HepG2 (cell line): ENCODE measurements at regions not wholly inside any gene's neighbourhood (a gene's known extent, or its start where the extent isn't known, plus 50 kb on each side); places are given as distances from the start of the nearest gene placed in this dataset.

ENCODE experiments used
- ATAC-seq: fragments of 200-7000 bp; cut with Tn5 transposase; 3 replicates; pipeline ENCODE4 v1.9.1; 2020; ENCODE audit warnings: mild to moderate bottlenecking, moderate library complexity
- BruUV-seq: library from RNA; stranded (reverse); fragments of 400-500 nt; replicated peaks from 2 replicates; lab custom pipeline; 2021; lab: Mats Ljungman, UMichigan
- CTCF ChIA-PET: fragments of 300-600 bp; formaldehyde crosslinking; extraction: SDS; loops from one replicate; lab custom pipeline; 2021; ENCODE audit warnings: low total read pairs, inconsistent platforms, low intra/inter-chr PET ratio; lab: Yijun Ruan, JAX
- POLR2A ChIA-PET: fragments of 350-600 bp; sonication (Branson Sonifier 250); formaldehyde crosslinking; loops from one replicate; lab custom pipeline; 2020; ENCODE audit warnings: antibody characterized with exemption, inconsistent platforms; lab: Yijun Ruan, JAX
- DNase-seq: peaks from one replicate; pipeline ENCODE4 v3.0.0-alpha.2; 2015; ENCODE audit warnings: low spot score
- FAIRE-seq: peaks from 3 replicates; lab custom pipeline; 2011; peaks lifted over from hg19 to GRCh38; lab: Jason Lieb, UNC
- H2AFZ ChIP-seq: one replicate; pipeline ENCODE4 v1.6.1; 2011; ENCODE audit warnings: low read length, inconsistent platforms
- H3K27ac ChIP-seq: fragments of 300-600 bp; 3 replicates; pipeline ENCODE4 v1.8.0; 2011; ENCODE audit warnings: mixed run types, mild to moderate bottlenecking, mixed read lengths, low read length, inconsistent platforms; ENCODE audit not compliant: insufficient read depth; ENCODE audit errors: extremely low read length
- H3K27me3 ChIP-seq, 2 experiments: fragments of 200-600 bp in 1 of 2; 2 replicates in 1 of 2; 3 replicates in 1 of 2; pipeline versions ENCODE4 v1.6.0 to v1.8.0; 2011; ENCODE audit warnings: low read length in 2 of 2, mild to moderate bottlenecking in 2 of 2, moderate library complexity in 2 of 2, inconsistent platforms in 1 of 2; ENCODE audit not compliant: insufficient read depth in 2 of 2, control insufficient read depth in 1 of 2
- H3K36me3 ChIP-seq, 2 experiments: fragments of 200-600 bp in 1 of 2; replicated peaks in 1 of 2; 2 replicates in 1 of 2; 3 replicates in 1 of 2; pipeline versions ENCODE4 v1.5.1 to v1.8.0; 2011; ENCODE audit warnings: low read length in 2 of 2, inconsistent platforms in 1 of 2; ENCODE audit not compliant: insufficient read depth in 2 of 2, control insufficient read depth in 1 of 2
- H3K4me1 ChIP-seq: 2 replicates; pipeline ENCODE4 v1.5.1; 2012; ENCODE audit warnings: low read length, inconsistent platforms; ENCODE audit not compliant: insufficient read depth
- H3K4me2 ChIP-seq: 2 replicates; pipeline ENCODE4 v1.6.0; 2011; ENCODE audit warnings: low read depth, low read length, inconsistent platforms
- H3K4me3 ChIP-seq, 3 experiments: fragments of 200-600 bp in 1 of 3; sonication (generic), shearing (Covaris generic) in 1 of 3; replicated peaks in 1 of 3; 2 replicates each; pipeline ENCODE4 v1.5.1; 2011 to 2016; ENCODE audit warnings: low read length in 3 of 3, inconsistent platforms in 2 of 3, low read depth in 2 of 3, mild to moderate bottlenecking in 2 of 3, control low read depth in 1 of 3, mixed read lengths in 1 of 3; ENCODE audit not compliant: insufficient read depth in 1 of 3
- H3K79me2 ChIP-seq: one replicate; pipeline ENCODE4 v1.6.1; 2011; ENCODE audit warnings: low read length, inconsistent platforms; ENCODE audit not compliant: insufficient read depth
- H3K9ac ChIP-seq: 2 replicates; pipeline ENCODE4 v1.6.0; 2011; ENCODE audit warnings: mild to moderate bottlenecking, low read depth, low read length, inconsistent platforms; ENCODE audit not compliant: insufficient read depth
- H3K9me3 ChIP-seq: 2 replicates; pipeline ENCODE4 v1.5.1; 2012; ENCODE audit warnings: mild to moderate bottlenecking, low read length
- H4K20me1 ChIP-seq: 2 replicates; pipeline ENCODE4 v1.6.0; 2011; ENCODE audit warnings: inconsistent platforms, mild to moderate bottlenecking, low read length, moderate library complexity; ENCODE audit not compliant: insufficient read depth
- DMTF1 ChIP-seq: sonication (generic); formaldehyde crosslinking; IDR thresholded peaks from 2 replicates; pipeline ENCODE4 v1.4.0; 2020; ENCODE audit warnings: mild to moderate bottlenecking, missing genetic modification reagents
- HCFC1 ChIP-seq: fragments of 150-350 bp; IDR thresholded peaks from 2 replicates; pipeline ENCODE4 v1.6.1; 2014; ENCODE audit warnings: low read depth, low read length
- HNRNPL ChIP-seq: fragments of 200-400 bp; formaldehyde crosslinking; IDR thresholded peaks from 2 replicates; pipeline ENCODE4 v1.6.1; 2017; ENCODE audit warnings: mild to moderate bottlenecking, low read depth, low read length
- MNT ChIP-seq: fragments of 450-650 bp; IDR thresholded peaks from 2 replicates; pipeline ENCODE4 v1.6.1; 2016
- NR3C1 ChIP-seq: sonication (generic); formaldehyde crosslinking; IDR thresholded peaks from 2 replicates; pipeline ENCODE4 v1.4.0; 2020; ENCODE audit warnings: missing genetic modification reagents
- SNAPC4 ChIP-seq: sonication (generic); formaldehyde crosslinking; IDR thresholded peaks from 2 replicates; pipeline ENCODE4 v1.4.0; 2020; ENCODE audit warnings: mild to moderate bottlenecking, missing genetic modification reagents
- TBX2 ChIP-seq: sonication (generic); formaldehyde crosslinking; IDR thresholded peaks from 2 replicates; pipeline ENCODE4 v1.5.0; 2020; ENCODE audit warnings: missing genetic modification reagents, mild to moderate bottlenecking, borderline replicate concordance
- TCF12 ChIP-seq, 2 experiments: fragments of 450-650 bp in 1 of 2; sonication (generic) in 1 of 2; formaldehyde crosslinking in 1 of 2; IDR thresholded peaks; 2 replicates each; pipeline versions ENCODE4 v1.6.1 to v1.8.0; 2017 to 2022; ENCODE audit warnings: antibody characterized with exemption in 1 of 2, mild to moderate bottlenecking in 1 of 2, missing genetic modification reagents in 1 of 2, moderate library complexity in 1 of 2
- U2AF1 ChIP-seq: fragments of 200-400 bp; formaldehyde crosslinking; optimal IDR thresholded peaks from 2 replicates; pipeline ENCODE3; 2017; ENCODE audit warnings: mild to moderate bottlenecking, low read depth, low read length
- ZFP36 ChIP-seq: fragments of 150-350 bp; IDR thresholded peaks from 2 replicates; pipeline ENCODE4 v1.6.1; 2018; ENCODE audit warnings: borderline replicate concordance, low read length, low read depth; ENCODE audit not compliant: partially characterized antibody
- ZNF34 ChIP-seq: sonication (generic); formaldehyde crosslinking; IDR thresholded peaks from 2 replicates; pipeline ENCODE4 v1.4.0; 2020; ENCODE audit warnings: mild to moderate bottlenecking, missing genetic modification reagents, borderline replicate concordance
- ZSCAN30 ChIP-seq: sonication (generic); formaldehyde crosslinking; IDR thresholded peaks from 2 replicates; pipeline ENCODE4 v1.5.0; 2020; ENCODE audit warnings: mild to moderate bottlenecking, missing genetic modification reagents
- ZZZ3 ChIP-seq: sonication (generic); formaldehyde crosslinking; IDR thresholded peaks from 2 replicates; pipeline ENCODE4 v1.4.0; 2020; ENCODE audit warnings: missing genetic modification reagents, mild to moderate bottlenecking, borderline replicate concordance
- in situ Hi-C: cut with HindIII; loops from 2 replicates; pipeline ENCODE4 v1.10.0; 2017; ENCODE audit warnings: low pct_unique_long_range_greater_than_20kb; ENCODE audit not compliant: extremely low pct_ligation_motif_present
- intact Hi-C: fragments of 100-400 bp; cut with micrococcal nuclease; formaldehyde crosslinking; loops from one replicate; pipeline ENCODE4 v1.10.0; 2022; ENCODE audit not compliant: unreplicated experiment
- TF ChIP-seq, protein P1 (sequence below): sonication (generic); formaldehyde crosslinking; IDR thresholded peaks from 2 replicates; pipeline ENCODE4 v1.5.0; 2020; ENCODE audit warnings: missing genetic modification reagents

- no peak overlapping the region for H3K4me2 ChIP-seq
- DNase-seq (no peak), FAIRE-seq (no peak), ATAC-seq (no peak)
- no peaks in the 10 kb centered on the region for H3K4me1 ChIP-seq
- POLR2A ChIA-PET, result no interaction called here
- H4K20me1 ChIP-seq, result no peaks in the 10 kb centered on the region
- no peaks in the 10 kb centered on the region for H3K36me3 ChIP-seq
- no peak overlapping the region for H3K9ac ChIP-seq
- no peak overlapping the region for H2AFZ ChIP-seq
- intact Hi-C loops, result no loop called here
- H3K27ac ChIP-seq, result no peak overlapping the region
- in situ Hi-C loops, result no loop called here
- H3K4me3 ChIP-seq, result no peak overlapping the region
- H3K79me2 ChIP-seq, result no peaks in the 10 kb centered on the region
- BruUV-seq, result no TSS peak
- no peaks in the 10 kb centered on the region for H3K27me3 ChIP-seq
- CTCF ChIA-PET, result no interaction called here
- peaks cover 95% of the 10 kb centered on the region for H3K9me3 ChIP-seq
- TF ChIP-seq ZZZ3 (CRISPR knock-in tag) (no peak), DMTF1 (CRISPR knock-in tag) (no peak), TCF12 (IDR thresholded peaks at IDR 0.05) (no peak), TCF12 (CRISPR knock-in tag; IDR thresholded peaks at IDR 0.05) (no peak), NR3C1 (no peak), U2AF1 (no peak), SNAPC4 (CRISPR knock-in tag) (no peak), ZFP36 (no peak), ZNF34 (CRISPR knock-in tag) (no peak), HNRNPL (no peak), MNT (no peak), TBX2 (no peak), HCFC1 (no peak), ZSCAN30 (no peak)
- TF ChIP-seq, protein P1, sequence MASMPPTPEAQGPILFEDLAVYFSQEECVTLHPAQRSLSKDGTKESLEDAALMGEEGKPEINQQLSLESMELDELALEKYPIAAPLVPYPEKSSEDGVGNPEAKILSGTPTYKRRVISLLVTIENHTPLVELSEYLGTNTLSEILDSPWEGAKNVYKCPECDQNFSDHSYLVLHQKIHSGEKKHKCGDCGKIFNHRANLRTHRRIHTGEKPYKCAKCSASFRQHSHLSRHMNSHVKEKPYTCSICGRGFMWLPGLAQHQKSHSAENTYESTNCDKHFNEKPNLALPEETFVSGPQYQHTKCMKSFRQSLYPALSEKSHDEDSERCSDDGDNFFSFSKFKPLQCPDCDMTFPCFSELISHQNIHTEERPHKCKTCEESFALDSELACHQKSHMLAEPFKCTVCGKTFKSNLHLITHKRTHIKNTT (CRISPR knock-in tag), result no peak
These were observed 585.4 kb upstream of the PBX1 start for GRCh38 chr1:163973586-163973985.
